Fibroblast of upper back skin (primary cell): ENCODE measurements at regions not wholly inside any gene's neighbourhood (a gene's known extent, or its start where the extent isn't known, plus 50 kb on each side); places are given as distances from the start of the nearest gene placed in this dataset.
"Not testable (repeated sequence)": the region's sequence is repeated elsewhere in the genome, so short reads cannot be mapped to it uniquely, and the experiment has no call there.

Experiments used
- DNase-seq: peaks from one replicate; pipeline ENCODE4 v3.0.0-alpha.2; 2013

GRCh38 chr7:25456467-25457171, 228.3 kb upstream of the NPVF start:
- no peak for DNase-seq

DNA sequence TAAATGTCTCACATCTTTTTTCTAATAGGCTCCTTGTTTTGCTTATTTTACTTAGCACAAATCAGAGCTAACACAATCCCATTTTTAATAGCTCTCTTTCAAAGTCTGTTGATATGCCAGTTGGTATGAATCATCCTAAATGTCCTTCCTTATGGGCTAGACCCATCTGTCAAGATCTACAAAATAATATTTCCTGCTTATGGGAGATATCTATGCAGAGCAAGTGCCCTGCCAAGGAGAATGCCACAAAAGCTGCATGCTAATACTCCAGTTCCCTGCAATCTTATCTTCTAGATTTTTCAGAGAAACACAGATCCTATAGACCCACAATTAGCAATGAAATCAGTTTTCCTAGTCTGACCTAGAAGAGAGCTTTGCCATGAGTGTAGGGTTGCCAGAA, 230.8 kb upstream of the NPVF start:
- DNase-seq: no peak

DNA sequence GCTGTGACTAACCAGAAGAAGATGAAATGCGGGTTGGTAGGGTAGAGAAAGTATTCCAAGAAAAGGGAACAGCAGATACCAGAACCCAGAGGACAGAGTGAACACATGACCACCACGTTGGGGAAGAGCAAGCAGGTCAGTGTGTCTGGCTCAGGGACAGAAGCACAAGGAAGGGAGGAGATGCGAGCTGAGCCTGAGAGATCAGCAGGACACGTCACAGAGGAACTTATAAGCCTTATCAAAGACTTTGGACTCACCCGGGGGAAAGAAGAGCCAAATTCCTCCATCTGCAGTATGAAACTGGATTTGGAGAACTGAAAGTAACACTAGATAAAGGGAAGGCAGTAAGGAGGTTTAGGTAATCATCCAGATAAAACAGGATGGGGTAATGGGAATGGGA, 232.1 kb upstream of the NPVF start:
- no peak for DNase-seq

DNA sequence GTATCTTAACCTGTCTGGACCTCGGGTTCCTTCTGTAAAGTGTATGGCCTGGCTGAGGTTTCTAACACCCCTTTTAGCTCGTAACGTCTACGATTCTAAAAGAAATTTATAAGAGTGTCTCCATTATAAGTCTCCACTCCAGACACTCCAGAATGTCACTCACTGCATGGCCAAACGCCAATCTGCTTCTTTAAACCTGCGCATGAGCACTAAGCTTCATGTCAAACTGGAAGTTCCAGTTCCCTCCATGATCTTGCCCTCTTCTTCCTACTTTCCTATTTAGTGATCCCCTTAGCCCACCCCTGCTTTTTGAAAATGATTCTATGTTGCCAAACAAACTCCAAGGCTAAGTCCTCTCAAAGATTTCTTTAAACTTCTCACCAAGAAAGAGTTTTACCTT, 241.4 kb upstream of the NPVF start:
- DNase-seq: no peak

DNA sequence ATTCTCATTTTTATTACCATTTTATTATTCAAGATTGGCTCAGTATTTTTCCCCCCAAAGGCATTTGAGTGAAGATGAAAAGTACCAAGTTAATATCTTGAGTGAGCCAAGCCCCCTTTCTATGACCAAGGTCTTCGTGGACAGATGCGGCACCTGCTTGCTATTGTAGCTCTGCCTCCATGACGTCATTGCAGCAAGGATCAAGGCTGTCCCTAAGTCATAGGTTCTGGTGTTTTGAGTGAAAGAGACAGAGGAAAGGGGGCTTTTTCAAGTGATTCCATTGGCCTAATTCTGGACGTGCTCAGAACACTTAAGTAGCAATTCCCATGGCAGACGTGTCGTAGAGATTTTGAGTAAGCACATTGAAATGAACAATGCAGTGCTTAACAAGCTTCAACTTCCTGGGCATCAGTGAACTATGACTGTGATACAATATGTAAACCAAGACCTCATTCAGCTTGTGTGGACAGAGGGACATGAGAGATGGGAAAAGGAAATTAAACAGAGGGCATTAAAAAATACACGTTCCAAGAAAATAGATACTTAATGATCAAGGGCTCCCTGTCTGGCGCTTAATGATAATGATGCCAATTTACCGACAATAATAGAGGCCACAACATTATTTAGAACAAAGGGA, 248.7 kb upstream of the NPVF start:
- no peak for DNase-seq

DNA sequence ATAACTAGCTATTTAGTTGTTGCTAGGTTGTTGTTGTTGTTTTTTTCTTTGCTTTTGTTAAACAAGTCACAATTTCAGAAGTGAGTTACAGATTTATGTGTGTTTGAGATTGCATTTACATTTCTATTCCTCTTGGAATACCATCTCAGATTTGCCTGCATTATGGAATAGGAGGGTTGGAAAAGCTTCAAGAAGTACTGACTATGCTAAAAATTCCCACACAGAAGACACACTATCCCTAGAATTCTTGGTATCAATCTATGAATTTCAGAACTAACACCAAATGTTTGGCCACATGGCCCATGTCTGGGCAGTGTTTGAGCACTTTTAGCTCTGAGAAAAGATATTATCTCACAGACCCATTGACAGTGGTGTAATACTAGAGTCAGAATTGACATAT, 249.9 kb upstream of the NPVF start:
- DNase-seq: not testable (repeated sequence)

DNA sequence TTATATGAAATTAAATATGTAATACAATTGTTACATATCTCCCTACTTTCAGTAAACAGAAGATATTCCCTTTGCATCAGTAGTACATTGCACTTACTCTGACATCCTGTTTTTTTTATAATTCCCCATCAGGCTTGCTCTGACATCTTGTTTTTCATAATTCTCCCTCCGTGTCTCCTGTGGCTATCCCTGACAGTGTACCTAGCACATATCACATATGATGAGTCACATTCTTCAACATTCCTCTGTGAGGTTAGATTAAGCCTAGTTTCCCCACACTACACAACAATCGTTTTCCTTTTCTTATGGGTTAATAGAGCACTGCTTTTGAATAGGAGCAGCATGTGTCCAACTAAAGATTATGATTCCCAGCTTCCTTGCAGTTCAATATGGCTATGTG, 250.6 kb upstream of the NPVF start:
- DNase-seq: peak; percentile 7

DNA sequence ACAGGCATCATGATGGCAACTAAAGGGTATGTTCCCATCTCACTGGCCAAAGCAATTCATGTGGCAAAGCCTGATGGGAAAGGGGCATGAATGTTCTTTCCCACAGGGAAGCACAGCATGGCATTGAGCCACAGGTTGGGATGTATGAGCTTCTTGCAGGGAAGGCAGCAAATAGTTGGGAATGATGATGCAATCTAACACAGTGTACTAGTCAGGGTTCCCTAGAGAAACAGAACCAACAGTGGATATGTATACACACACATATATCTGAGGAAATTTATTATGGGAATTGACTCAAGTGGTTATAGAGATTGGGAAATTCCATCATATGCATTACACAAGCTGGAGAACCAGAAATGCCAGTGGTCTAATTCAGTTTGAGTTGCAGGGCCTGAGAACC, 253.6 kb upstream of the NPVF start:
- DNase-seq: peak; percentile 68

DNA sequence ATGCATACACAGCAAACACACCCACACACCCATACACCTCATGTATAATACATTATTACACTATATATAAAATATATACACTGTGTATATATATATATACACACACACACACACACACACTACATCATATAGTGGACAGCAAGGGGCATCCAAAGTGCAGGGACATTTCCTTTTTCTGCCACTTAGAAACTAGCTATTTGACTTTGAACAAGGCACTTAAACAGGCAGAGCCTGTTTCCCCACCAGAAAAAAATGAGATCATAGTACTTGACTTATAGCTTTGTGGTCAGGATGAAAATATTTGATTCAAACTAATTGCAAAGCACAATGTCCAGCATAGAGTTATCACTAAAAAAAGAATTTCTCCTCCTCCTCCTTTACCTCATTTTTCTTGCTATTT, 254.3 kb upstream of the NPVF start:
- peak; percentile 6 for DNase-seq

GRCh38 chr7:25485026-25485425, 256.7 kb upstream of the NPVF start:
- no peak for DNase-seq

DNA sequence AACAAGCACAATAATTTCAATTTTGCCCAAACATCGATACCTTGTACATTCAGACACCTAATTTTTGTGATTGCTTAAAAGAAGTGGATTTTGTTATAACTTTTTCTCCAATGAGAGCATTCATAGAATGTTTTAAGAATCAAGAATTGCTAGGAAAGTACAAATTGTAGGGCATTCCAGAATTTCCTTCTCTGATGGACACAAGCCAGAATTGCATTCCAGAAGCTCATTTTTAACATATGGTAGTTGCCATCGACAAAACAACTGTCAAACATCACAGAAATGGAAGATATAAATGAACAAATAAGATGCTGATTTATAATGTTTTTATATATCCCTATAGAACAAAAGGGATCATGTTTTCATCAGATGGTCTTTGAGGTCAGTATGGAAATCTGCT, 258.4 kb upstream of the NPVF start:
- peak; percentile 3 for DNase-seq

- DNase-seq: no peak
These were observed 265.6 kb upstream of the NPVF start for GRCh38 chr7:25493805-25494366.

DNA sequence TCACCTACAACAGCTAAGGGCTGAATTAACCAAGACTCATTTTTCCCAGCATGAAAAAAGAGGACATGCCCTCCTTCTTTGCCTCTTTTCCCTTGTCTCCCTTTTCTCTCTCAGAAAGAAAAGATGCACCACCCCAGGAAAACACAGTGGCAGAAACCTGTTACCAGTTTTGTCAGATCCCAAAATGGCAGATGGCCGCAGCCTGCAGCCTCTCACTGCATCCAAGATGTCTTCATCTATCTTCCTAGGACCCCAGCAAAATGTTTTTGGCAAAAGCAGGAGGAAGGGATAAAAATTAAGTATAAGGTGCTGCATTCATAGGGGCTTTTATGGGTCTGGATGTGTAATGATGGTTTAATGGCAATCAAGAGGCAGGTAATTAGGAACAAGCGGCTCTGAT, 266.6 kb upstream of the NPVF start:
- no peak for DNase-seq

GRCh38 chr7:25495342-25496250, 267.3 kb upstream of the NPVF start:
- no peak for DNase-seq

- no peak for DNase-seq
These were observed 268.4 kb upstream of the NPVF start for GRCh38 chr7:25496476-25497368.

DNA sequence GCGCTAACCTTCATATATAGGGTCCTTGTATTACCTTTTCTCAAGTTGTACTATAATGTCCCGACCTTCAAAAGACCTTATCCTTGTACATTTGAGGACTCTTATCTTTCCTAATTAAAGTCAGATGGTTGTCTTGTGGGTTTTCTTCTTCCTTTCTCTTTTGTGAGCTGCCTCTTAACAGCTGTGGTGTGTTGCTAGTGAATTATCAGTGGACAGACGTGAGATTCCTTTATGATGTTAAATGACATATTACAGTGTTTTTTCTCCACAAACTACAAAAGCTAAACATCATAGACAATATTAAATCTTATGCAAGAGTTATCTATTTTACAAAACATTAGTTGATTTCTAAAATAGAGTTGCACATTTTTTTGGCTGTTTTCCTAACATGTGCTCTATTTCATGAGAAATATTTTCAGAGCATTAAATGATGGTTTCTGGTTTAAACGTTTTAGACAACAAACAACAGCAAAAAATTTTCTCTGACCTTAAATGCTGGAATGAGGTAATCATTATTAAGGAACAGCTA, 272.2 kb upstream of the NPVF start:
- DNase-seq: no peak

DNA sequence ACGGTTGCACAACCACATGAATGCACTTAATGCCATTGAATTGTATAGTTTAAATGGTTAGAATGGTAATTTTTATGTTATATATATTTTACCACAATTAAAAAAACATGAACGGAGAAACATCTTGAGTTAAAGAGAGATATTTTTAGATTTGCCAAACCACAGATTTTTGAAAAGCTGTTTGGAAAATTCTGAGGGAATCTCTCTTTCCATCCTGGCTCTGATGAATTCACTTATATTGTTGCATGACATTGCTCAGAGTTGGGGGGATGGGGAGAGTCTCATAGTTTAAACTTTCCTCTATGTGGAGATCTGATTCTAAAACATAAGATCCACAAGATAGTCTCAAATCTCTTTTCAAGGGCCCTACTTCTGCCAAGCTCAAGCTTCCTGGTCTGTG, 275.0 kb upstream of the NPVF start:
- no peak for DNase-seq

GRCh38 chr7:25512061-25512687, 283.9 kb upstream of the NPVF start:
- DNase-seq: no peak

DNA sequence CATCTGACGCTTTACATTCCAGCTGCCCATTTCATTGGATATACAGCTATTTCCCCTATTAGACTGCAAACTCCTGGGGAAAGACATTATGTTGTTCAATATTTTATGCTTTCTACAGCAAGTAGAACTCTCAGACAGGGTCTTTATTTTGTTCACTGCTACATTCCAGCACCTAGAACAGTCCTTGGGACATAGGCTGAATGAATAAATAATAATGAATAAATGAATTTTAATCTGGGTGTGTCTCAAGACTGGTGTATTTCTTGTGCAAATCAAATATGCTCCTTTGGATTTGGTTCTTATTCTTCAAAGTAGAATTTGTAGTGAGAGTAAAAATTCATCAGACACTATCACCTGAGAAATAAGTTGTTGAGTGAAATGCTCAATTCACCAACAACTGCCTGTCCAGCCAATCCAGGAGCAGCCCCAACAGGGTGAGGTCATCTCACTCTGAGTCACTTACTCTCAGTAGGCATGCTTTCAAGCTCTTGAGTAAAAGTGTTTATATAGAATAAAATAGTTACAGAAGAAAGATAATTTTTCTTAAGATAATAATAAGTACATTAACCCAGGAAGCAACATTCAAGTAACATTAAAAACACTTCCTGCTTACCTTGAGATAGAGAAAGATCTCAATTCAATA, 287.5 kb upstream of the NPVF start:
- no peak for DNase-seq

DNA sequence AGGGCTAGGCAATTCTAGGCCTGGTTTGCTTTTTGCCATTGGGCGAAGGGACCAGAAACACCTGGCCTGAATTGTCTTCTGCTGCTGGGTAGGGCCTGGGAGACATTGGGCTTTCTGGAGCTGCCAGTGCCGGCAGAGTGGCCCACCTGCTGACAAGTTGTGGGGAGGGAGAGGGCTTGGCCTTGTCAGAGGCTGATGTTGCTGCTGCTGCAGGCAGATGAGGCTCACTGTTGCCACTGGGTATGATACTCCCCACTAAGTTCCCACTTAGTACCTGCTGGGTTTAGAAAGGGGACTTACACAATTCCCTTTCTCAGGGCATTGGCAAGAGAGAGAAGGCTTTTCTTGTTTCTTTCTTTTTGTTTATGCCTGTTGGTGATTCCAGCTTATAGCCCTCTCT, 289.6 kb upstream of the NPVF start:
- DNase-seq: no peak

GRCh38 chr7:25520017-25520416, 291.7 kb upstream of the NPVF start:
- DNase-seq: no peak
